ENCODE measurements at regions not wholly inside any gene's neighbourhood (a gene's known extent, or its start where the extent isn't known, plus 50 kb on each side); places are given as distances from the start of the nearest gene placed in this dataset.

DNA sequence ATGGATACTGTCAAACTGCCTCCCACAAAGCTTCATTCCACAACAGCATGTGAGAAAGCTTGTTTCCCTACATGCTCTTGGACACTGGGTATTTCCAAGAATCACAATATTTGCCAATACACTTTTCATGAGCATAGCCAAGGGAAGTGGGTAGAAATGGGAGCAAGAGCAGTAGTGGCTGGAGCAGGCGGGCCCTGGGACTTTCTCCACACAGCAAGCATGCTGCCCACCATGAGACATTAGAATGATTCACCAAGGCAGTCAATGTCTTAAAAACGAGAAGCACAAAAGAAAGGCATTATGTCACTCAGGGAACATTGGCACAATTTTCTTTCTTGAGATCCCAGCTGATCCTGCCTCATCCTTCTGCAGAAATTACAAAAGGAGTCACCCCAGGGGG is 371.6 kb upstream of the RUNX1 start:
- ChIA-PET POLR2A (no interaction called here), CTCF (no interaction called here)
- Histone ChIP-seq H3K36me3 (ENCODE audit: control insufficient read depth, insufficient read depth, low read length) (no peaks in the 10 kb centered on the region), H3K4me1 (ENCODE audit: control insufficient read depth, insufficient read depth, low read length) (no peaks in the 10 kb centered on the region), H3K27ac (ENCODE audit: low read length) (no peak overlapping the region), H3K9me3 (ENCODE audit: control insufficient read depth, insufficient read depth, low read depth, low read length) (no peaks in the 10 kb centered on the region), H3K4me3 (ENCODE audit: low read depth in 2 of 2, low read length in 2 of 2) (no peak overlapping the region), H3K27me3 (ENCODE audit: control insufficient read depth, insufficient read depth, low read length) (no peaks in the 10 kb centered on the region; the same call in 1 of the 2 replicates)
- no TSS peak for BruUV-seq (replicated peaks)
- intact Hi-C loops (cut with micrococcal nuclease; ENCODE audit: unreplicated experiment): no loop called here
- in situ Hi-C loops (cut with HindIII; ENCODE audit: low pct_unique_long_range_greater_than_20kb, low sequenced_read_pairs): no loop called here
- TF ChIP-seq SIN3A (IDR thresholded peaks at IDR 0.05; ENCODE audit: borderline replicate concordance, insufficient read depth, low read depth, low read length) (no peak), POLR2AphosphoS5 (IDR thresholded peaks at IDR 0.05; ENCODE audit: low read depth, low read length) (no peak), TCF7L2 (IDR thresholded peaks at IDR 0.05; ENCODE audit: low read depth, low read length) (no peak)
- TF ChIP-seq, protein P1, sequence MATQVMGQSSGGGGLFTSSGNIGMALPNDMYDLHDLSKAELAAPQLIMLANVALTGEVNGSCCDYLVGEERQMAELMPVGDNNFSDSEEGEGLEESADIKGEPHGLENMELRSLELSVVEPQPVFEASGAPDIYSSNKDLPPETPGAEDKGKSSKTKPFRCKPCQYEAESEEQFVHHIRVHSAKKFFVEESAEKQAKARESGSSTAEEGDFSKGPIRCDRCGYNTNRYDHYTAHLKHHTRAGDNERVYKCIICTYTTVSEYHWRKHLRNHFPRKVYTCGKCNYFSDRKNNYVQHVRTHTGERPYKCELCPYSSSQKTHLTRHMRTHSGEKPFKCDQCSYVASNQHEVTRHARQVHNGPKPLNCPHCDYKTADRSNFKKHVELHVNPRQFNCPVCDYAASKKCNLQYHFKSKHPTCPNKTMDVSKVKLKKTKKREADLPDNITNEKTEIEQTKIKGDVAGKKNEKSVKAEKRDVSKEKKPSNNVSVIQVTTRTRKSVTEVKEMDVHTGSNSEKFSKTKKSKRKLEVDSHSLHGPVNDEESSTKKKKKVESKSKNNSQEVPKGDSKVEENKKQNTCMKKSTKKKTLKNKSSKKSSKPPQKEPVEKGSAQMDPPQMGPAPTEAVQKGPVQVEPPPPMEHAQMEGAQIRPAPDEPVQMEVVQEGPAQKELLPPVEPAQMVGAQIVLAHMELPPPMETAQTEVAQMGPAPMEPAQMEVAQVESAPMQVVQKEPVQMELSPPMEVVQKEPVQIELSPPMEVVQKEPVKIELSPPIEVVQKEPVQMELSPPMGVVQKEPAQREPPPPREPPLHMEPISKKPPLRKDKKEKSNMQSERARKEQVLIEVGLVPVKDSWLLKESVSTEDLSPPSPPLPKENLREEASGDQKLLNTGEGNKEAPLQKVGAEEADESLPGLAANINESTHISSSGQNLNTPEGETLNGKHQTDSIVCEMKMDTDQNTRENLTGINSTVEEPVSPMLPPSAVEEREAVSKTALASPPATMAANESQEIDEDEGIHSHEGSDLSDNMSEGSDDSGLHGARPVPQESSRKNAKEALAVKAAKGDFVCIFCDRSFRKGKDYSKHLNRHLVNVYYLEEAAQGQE (IDR thresholded peaks at IDR 0.05; ENCODE audit: insufficient read depth in 1 of 2, low read depth in 2 of 2, low read length in 1 of 2): no peak
- TF ChIP-seq, protein P2, sequence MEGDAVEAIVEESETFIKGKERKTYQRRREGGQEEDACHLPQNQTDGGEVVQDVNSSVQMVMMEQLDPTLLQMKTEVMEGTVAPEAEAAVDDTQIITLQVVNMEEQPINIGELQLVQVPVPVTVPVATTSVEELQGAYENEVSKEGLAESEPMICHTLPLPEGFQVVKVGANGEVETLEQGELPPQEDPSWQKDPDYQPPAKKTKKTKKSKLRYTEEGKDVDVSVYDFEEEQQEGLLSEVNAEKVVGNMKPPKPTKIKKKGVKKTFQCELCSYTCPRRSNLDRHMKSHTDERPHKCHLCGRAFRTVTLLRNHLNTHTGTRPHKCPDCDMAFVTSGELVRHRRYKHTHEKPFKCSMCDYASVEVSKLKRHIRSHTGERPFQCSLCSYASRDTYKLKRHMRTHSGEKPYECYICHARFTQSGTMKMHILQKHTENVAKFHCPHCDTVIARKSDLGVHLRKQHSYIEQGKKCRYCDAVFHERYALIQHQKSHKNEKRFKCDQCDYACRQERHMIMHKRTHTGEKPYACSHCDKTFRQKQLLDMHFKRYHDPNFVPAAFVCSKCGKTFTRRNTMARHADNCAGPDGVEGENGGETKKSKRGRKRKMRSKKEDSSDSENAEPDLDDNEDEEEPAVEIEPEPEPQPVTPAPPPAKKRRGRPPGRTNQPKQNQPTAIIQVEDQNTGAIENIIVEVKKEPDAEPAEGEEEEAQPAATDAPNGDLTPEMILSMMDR (IDR thresholded peaks at IDR 0.05): no peak
- ATAC-seq: no peak
- DNase-seq (ENCODE audit: low read depth, low spot score): no peak

DNA sequence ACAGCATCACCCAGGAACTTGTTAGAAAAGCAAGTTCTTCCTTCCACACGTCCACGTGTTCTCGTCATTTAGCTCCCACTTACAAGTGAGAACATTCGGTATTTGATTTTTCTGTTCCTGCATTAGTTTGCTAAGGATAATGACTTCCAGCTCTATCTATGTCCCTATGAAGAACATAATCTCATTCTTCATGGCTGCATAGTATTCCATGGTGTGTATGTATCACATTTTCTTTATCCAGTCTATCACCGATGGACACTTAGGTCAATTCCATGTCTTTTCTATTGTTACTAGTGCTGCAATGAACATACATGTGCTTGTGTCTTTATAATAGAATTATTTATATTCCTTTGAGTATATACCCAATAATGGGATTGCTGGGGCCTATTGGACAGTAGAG is 368.7 kb upstream of the RUNX1 start:
- H3K27me3 ChIP-seq (ENCODE audit: control insufficient read depth, insufficient read depth, low read length): no peaks in the 10 kb centered on the region
- no peaks in the 10 kb centered on the region for H3K9me3 ChIP-seq (ENCODE audit: control insufficient read depth, insufficient read depth, low read depth, low read length)
- no peak overlapping the region for H3K27ac ChIP-seq (ENCODE audit: low read length)
- no peaks in the 10 kb centered on the region for H3K4me1 ChIP-seq (ENCODE audit: control insufficient read depth, insufficient read depth, low read length)
- intact Hi-C loops (cut with micrococcal nuclease; ENCODE audit: unreplicated experiment) (no loop called here), in situ Hi-C loops (cut with HindIII; ENCODE audit: low pct_unique_long_range_greater_than_20kb, low sequenced_read_pairs) (no loop called here)
- H3K4me3 ChIP-seq (ENCODE audit: low read depth in 2 of 2, low read length in 2 of 2): no peak overlapping the region
- DNase-seq (ENCODE audit: low read depth, low spot score) (no peak), ATAC-seq (no peak)
- ChIA-PET POLR2A (no interaction called here), CTCF (no interaction called here)
- H3K36me3 ChIP-seq (ENCODE audit: control insufficient read depth, insufficient read depth, low read length): no peaks in the 10 kb centered on the region
- TF ChIP-seq POLR2AphosphoS5 (IDR thresholded peaks at IDR 0.05; ENCODE audit: low read depth, low read length): no peak
- no peak for TF ChIP-seq SIN3A (IDR thresholded peaks at IDR 0.05; ENCODE audit: borderline replicate concordance, insufficient read depth, low read depth, low read length)
- TF ChIP-seq, protein P1 (IDR thresholded peaks at IDR 0.05; ENCODE audit: insufficient read depth in 1 of 2, low read depth in 2 of 2, low read length in 1 of 2): no peak
- TF ChIP-seq, protein P2 (IDR thresholded peaks at IDR 0.05): no peak
- no peak for TF ChIP-seq TCF7L2 (IDR thresholded peaks at IDR 0.05; ENCODE audit: low read depth, low read length)
- no TSS peak for BruUV-seq (replicated peaks)
